K562 (cell line): ENCODE measurements at regions not wholly inside any gene's neighbourhood (a gene's known extent, or its start where the extent isn't known, plus 50 kb on each side); places are given as distances from the start of the nearest gene placed in this dataset.

Experiments
- ATF2 ChIP-seq: sonication (generic); formaldehyde crosslinking; IDR thresholded peaks from 2 replicates; pipeline ENCODE4 v1.8.1; 2022; ENCODE audit warnings: missing genetic modification reagents
- ATF3 ChIP-seq, 2 experiments: fragments of 450-650 bp in 1 of 2; sonication (generic) in 1 of 2; formaldehyde crosslinking in 1 of 2; IDR thresholded peaks in 1 of 2; conservative IDR thresholded peaks in 1 of 2; 2 replicates each; pipeline versions ENCODE4 v1.6.1 to v1.8.1; 2016 to 2023; ENCODE audit warnings: mild to moderate bottlenecking in 2 of 2, moderate library complexity in 2 of 2, inconsistent platforms in 1 of 2, missing genetic modification reagents in 1 of 2
- BDP1 ChIP-seq: IDR thresholded peaks from 3 replicates; pipeline ENCODE4 v1.6.1; 2011; ENCODE audit not compliant: insufficient read length, insufficient read depth
- CBX8 ChIP-seq: fragments of 200-600 bp; sonication (generic); IDR thresholded peaks from 2 replicates; pipeline ENCODE4 v1.6.1; 2012; ENCODE audit warnings: borderline replicate concordance, mixed run types, low read depth, mild to moderate bottlenecking, moderate library complexity, mixed read lengths, low read length, control low read depth, inconsistent platforms; ENCODE audit not compliant: poor library complexity, severe bottlenecking; ENCODE audit errors: extremely low read depth
- CTCF ChIP-seq, 3 experiments: IDR thresholded peaks in 2 of 3; conservative IDR thresholded peaks in 1 of 3; 2 replicates each; pipeline ENCODE4 v1.5.1; 2011 to 2012; ENCODE audit warnings: low read length in 3 of 3, mild to moderate bottlenecking in 3 of 3, control low read depth in 2 of 3, improper control_type of control experiment in 1 of 3, inconsistent platforms in 1 of 3, low read depth in 1 of 3, mixed read lengths in 1 of 3, moderate library complexity in 1 of 3; ENCODE audit not compliant: insufficient read depth in 2 of 3
- FOXM1 ChIP-seq, 2 experiments: fragments of 450-650 bp in 1 of 2; sonication (generic) in 1 of 2; formaldehyde crosslinking in 1 of 2; IDR thresholded peaks; 2 replicates each; pipeline versions ENCODE4 v1.6.1 to v1.9.0; 2017 to 2022; ENCODE audit warnings: low read depth in 2 of 2, mild to moderate bottlenecking in 2 of 2, missing genetic modification reagents in 1 of 2, moderate library complexity in 1 of 2
- GABPA ChIP-seq: fragments of 200-800 bp; sonication (Bioruptor generic); conservative IDR thresholded peaks from 2 replicates; pipeline ENCODE4 v1.6.1; 2016; ENCODE audit warnings: low read depth, missing genetic modification characterization, missing compliant biosample characterization
- POLR2A ChIP-seq: fragments of 450-650 bp; conservative IDR thresholded peaks from 2 replicates; pipeline ENCODE4 v1.6.1; 2016
- STAT5A ChIP-seq: IDR thresholded peaks from 2 replicates; pipeline ENCODE4 v1.6.1; 2012; ENCODE audit warnings: low read length, inconsistent platforms, borderline replicate concordance
- YY1 ChIP-seq, 3 experiments: IDR thresholded peaks; 2 replicates each; pipeline ENCODE4 v1.6.1; 2011; ENCODE audit warnings: low read length in 2 of 3, mild to moderate bottlenecking in 2 of 3, moderate library complexity in 2 of 3, borderline replicate concordance in 1 of 3, control low read depth in 1 of 3, low read depth in 1 of 3; ENCODE audit not compliant: insufficient read depth in 3 of 3, insufficient replicate concordance in 2 of 3, control insufficient read depth in 1 of 3, insufficient read length in 1 of 3; ENCODE audit errors: extremely low read depth in 1 of 3
- ZBTB2 ChIP-seq: fragments of 450-650 bp; IDR thresholded peaks from 2 replicates; pipeline ENCODE4 v1.6.1; 2016; ENCODE audit warnings: antibody characterized with exemption
- ZNF140 ChIP-seq: fragments of 250-450 bp; sonication (Bioruptor Pico); IDR thresholded peaks from 2 replicates; pipeline ENCODE4 v1.8.0; 2021; ENCODE audit warnings: moderate library complexity, mild to moderate bottlenecking, inconsistent platforms
- ZNF778 ChIP-seq: fragments of 450-650 bp; formaldehyde crosslinking; IDR thresholded peaks from 2 replicates; pipeline ENCODE4 v1.4.0; 2020; ENCODE audit warnings: mild to moderate bottlenecking, moderate library complexity

GRCh38 chr3:35064761-35065160, 574.6 kb upstream of the ARPP21 start:
- TF ChIP-seq FOXM1 (IDR thresholded peaks at IDR 0.05; ENCODE audit: low read depth) (no peak), FOXM1 (CRISPR knock-in tag; IDR thresholded peaks at IDR 0.05; ENCODE audit: low read depth) (no peak), YY1 (IDR thresholded peaks at IDR 0.05; ENCODE audit: borderline replicate concordance in 1 of 3, control insufficient read depth in 1 of 3, extremely low read depth in 1 of 3, insufficient read depth in 3 of 3, insufficient read length in 1 of 3, insufficient replicate concordance in 2 of 3, low read depth in 1 of 3, low read length in 2 of 3) (no peak), ATF3 (IDR thresholded peaks at IDR 0.05) (no peak), ATF3 (CRISPR knock-in tag; conservative IDR thresholded peaks at IDR 0.05) (no peak), CTCF (IDR thresholded peaks at IDR 0.05 in 2 of 3, conservative IDR thresholded peaks at IDR 0.05 in 1 of 3; ENCODE audit: insufficient read depth in 2 of 3, low read depth in 1 of 3, low read length in 3 of 3) (no peak), ATF2 (CRISPR knock-in tag) (no peak), POLR2A (no peak), ZBTB2 (no peak), CBX8 (no peak), STAT5A (no peak), ZNF140 (no peak), GABPA (no peak), ZNF778 (no peak), BDP1 (no peak)
